Tibial nerve (tissue), 4 donors: ENCODE measurements at regions not wholly inside any gene's neighbourhood (a gene's known extent, or its start where the extent isn't known, plus 50 kb on each side); places are given as distances from the start of the nearest gene placed in this dataset.

ENCODE experiments used
- CTCF ChIP-seq, 5 experiments: fragments of 200-600 bp in 3 of 5; fragments of 450-650 bp in 2 of 5; sonication (generic) in 3 of 5; IDR thresholded peaks; one replicate each; pipeline ENCODE4 v1.5.1; 2016 to 2019; ENCODE audit warnings: antibody characterized with exemption in 5 of 5, mild to moderate bottlenecking in 3 of 5, moderate library complexity in 2 of 5
- EP300 ChIP-seq, 2 donors: sonication (generic); formaldehyde crosslinking; IDR thresholded peaks; one replicate each; pipeline ENCODE4 v1.6.1; 2017; ENCODE audit warnings: antibody characterized with exemption in 2 of 2, mild to moderate bottlenecking in 1 of 2
- POLR2A ChIP-seq, 2 donors: fragments of 450-650 bp; IDR thresholded peaks; one replicate each; pipeline ENCODE4 v1.6.1; 2017; ENCODE audit warnings: antibody characterized with exemption in 2 of 2, mild to moderate bottlenecking in 2 of 2, moderate library complexity in 2 of 2

DNA sequence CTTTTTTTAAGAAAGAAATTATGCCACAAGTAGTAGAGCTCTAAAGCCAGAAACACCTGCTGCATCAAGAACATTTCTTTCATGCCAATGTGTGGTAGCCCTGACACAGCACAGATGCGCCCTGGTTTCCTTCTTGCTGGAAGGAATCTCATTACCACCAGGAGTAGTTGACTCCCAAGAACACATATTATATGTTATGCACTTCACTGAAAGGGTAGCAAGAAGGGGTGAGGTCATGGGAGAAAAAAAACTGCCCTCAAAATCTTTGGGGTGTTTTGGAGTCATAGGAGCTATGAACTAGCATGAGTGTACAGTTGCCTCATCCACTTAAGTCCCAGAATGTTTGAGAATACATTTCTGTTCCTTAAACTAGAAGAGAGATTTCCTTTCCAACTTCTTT is 185.8 kb upstream of the C1QTNF7 start:
- TF ChIP-seq CTCF (IDR thresholded peaks at IDR 0.05) (no peak), POLR2A (IDR thresholded peaks at IDR 0.05) (no peak), EP300 (IDR thresholded peaks at IDR 0.05) (no peak)
